GM18870 (cell line): ENCODE measurements at regions not wholly inside any gene's neighbourhood (a gene's known extent, or its start where the extent isn't known, plus 50 kb on each side); places are given as distances from the start of the nearest gene placed in this dataset.
"Not testable (repeated sequence)": the region's sequence is repeated elsewhere in the genome, so short reads cannot be mapped to it uniquely, and the experiment has no call there.

Experiments used
- ATAC-seq: cut with Tn5 transposase; IDR thresholded peaks from one replicate; pipeline ENCODE4 v1.9.1; 2021; ENCODE audit warnings: moderate library complexity; ENCODE audit not compliant: unreplicated experiment

GRCh38 chr17:54177606-54178308 lies 355.0 kb downstream of the KIF2B start:
- ATAC-seq: no peak

- no peak for ATAC-seq
These were observed 358.2 kb downstream of the KIF2B start for GRCh38 chr17:54180950-54181349.

GRCh38 chr17:54191261-54191660 lies 368.5 kb downstream of the KIF2B start:
- ATAC-seq: no peak

- no peak for ATAC-seq
These were observed 371.5 kb downstream of the KIF2B start for GRCh38 chr17:54194268-54194667.

GRCh38 chr17:54196751-54197150 lies 374.0 kb downstream of the KIF2B start:
- no peak for ATAC-seq

GRCh38 chr17:54201380-54201779 lies 378.7 kb downstream of the KIF2B start:
- ATAC-seq: not testable (repeated sequence)

GRCh38 chr17:54220829-54221228 lies 398.1 kb downstream of the KIF2B start:
- no peak for ATAC-seq

GRCh38 chr17:54221499-54221898 lies 398.8 kb downstream of the KIF2B start:
- no peak for ATAC-seq

GRCh38 chr17:54235571-54235970 lies 412.8 kb downstream of the KIF2B start:
- no peak for ATAC-seq

GRCh38 chr17:54237911-54238515 lies 415.3 kb downstream of the KIF2B start:
- ATAC-seq: no peak

- no peak for ATAC-seq
These were observed 416.6 kb downstream of the KIF2B start for GRCh38 chr17:54239291-54239690.

GRCh38 chr17:54255696-54256095 lies 433.0 kb downstream of the KIF2B start:
- ATAC-seq: no peak

GRCh38 chr17:54256401-54256929 lies 433.7 kb downstream of the KIF2B start:
- no peak for ATAC-seq

GRCh38 chr17:54257440-54257839 lies 434.7 kb downstream of the KIF2B start:
- ATAC-seq: no peak

GRCh38 chr17:54259476-54259875 lies 436.7 kb downstream of the KIF2B start:
- ATAC-seq: no peak

- ATAC-seq: no peak
These were observed 438.7 kb downstream of the KIF2B start for GRCh38 chr17:54261465-54261864.

GRCh38 chr17:54269881-54270280 lies 447.2 kb downstream of the KIF2B start:
- no peak for ATAC-seq

GRCh38 chr17:54270499-54270898 lies 447.8 kb downstream of the KIF2B start:
- ATAC-seq: no peak

- no peak for ATAC-seq
These were observed 455.1 kb downstream of the KIF2B start for GRCh38 chr17:54277868-54278267.

GRCh38 chr17:54280741-54281140 lies 458.0 kb downstream of the KIF2B start:
- ATAC-seq: no peak

GRCh38 chr17:54282886-54283285 lies 460.2 kb downstream of the KIF2B start:
- ATAC-seq: no peak

- ATAC-seq: no peak
These were observed 484.6 kb downstream of the KIF2B start for GRCh38 chr17:54307351-54307750.
